ENCODE measurements at regions not wholly inside any gene's neighbourhood (a gene's known extent, or its start where the extent isn't known, plus 50 kb on each side); places are given as distances from the start of the nearest gene placed in this dataset.

GRCh38 chr11:134516529-134516928, 104.5 kb upstream of the B3GAT1 start:
- H3K27ac ChIP-seq (ENCODE audit: low read depth, low read length), result no peak overlapping the region

More at GRCh38 chr11:134516529-134516928, 104.5 kb upstream of the B3GAT1 start:
- CTCF ChIA-PET (ENCODE audit: partially characterized antibody), result interaction anchor here (1.0 to 1.7 kb wide), 3 partner anchors 17 to 46 kb away, joined by 3 to 4 read pairs (median 3); no protein-coding TSS in a partner anchor
- H3K4ac ChIP-seq (replicated peaks; ENCODE audit: insufficient read length, low read depth, low read length), result no peak overlapping the region
- no peak overlapping the region for H3K4me3 ChIP-seq (ENCODE audit: extremely low read depth in 1 of 4, insufficient read depth in 2 of 4, low read depth in 3 of 4, low read length in 4 of 4)
- no peak overlapping the region for H2BK20ac ChIP-seq (ENCODE audit: low read length)
- H3K56ac ChIP-seq (replicated peaks; ENCODE audit: insufficient read length, low read depth, low read length), result no peak overlapping the region
- H3K4me2 ChIP-seq (ENCODE audit: insufficient read depth in 1 of 2, low read depth in 2 of 2, low read length in 2 of 2), result no peak overlapping the region
- no peak overlapping the region for H3K9ac ChIP-seq (replicated peaks in 1 of 4; ENCODE audit: extremely low read depth in 1 of 4, low read depth in 3 of 4, low read length in 3 of 4)
- H3K9me3 ChIP-seq (ENCODE audit: insufficient read depth in 2 of 2, low read depth in 1 of 2, low read length in 1 of 2), result no peaks in the 10 kb centered on the region
- 88% methylated on average over 9 of the region's 9 CpGs; no CpG with 5 or more reads in 1 of the 2 experiments for WGBS, 2 experiments (ENCODE audit: extremely low coverage in 1 of 2, insufficient coverage in 1 of 2, insufficient read length in 1 of 2, insufficient replicate concordance in 2 of 2, low coverage in 1 of 2, low lambda C conversion rate in 2 of 2, missing lambda C conversion rate in 1 of 2)
- H3K18ac ChIP-seq (ENCODE audit: extremely low read depth, low read length), result no peak overlapping the region; the same call in 1 of the 2 replicates
- no peak overlapping the region for H4K5ac ChIP-seq (ENCODE audit: insufficient read length, low read depth, low read length)
- no peak overlapping the region for H2BK15ac ChIP-seq (ENCODE audit: low read length)
- DNase-seq (ENCODE audit: low read depth in 1 of 2, low spot score in 2 of 2), result no peak
- no peak overlapping the region for H4K8ac ChIP-seq (ENCODE audit: extremely low read depth, insufficient read depth, low read length)
- no peak overlapping the region for H2BK12ac ChIP-seq (ENCODE audit: low read depth, low read length)
- no peak for TF ChIP-seq CBX8 (IDR thresholded peaks at IDR 0.05; ENCODE audit: borderline replicate concordance, low read depth, low read length)
- TF ChIP-seq MAX (IDR thresholded peaks at IDR 0.05), result no peak
- no peak for TF ChIP-seq EZH2 (IDR thresholded peaks at IDR 0.05; ENCODE audit: low read depth, low read length, severe bottlenecking)
- TF ChIP-seq JUND (IDR thresholded peaks at IDR 0.05; ENCODE audit: low read length), result no peak
- no peak for TF ChIP-seq EP300 (IDR thresholded peaks at IDR 0.05; ENCODE audit: borderline replicate concordance in 1 of 2, low read depth in 2 of 2, low read length in 2 of 2)
- POLR2A ChIA-PET (ENCODE audit: partially characterized antibody), result no interaction called here
- no peak overlapping the region for H3K14ac ChIP-seq (ENCODE audit: insufficient read length)
- H3K4me1 ChIP-seq (replicated peaks in 1 of 4; ENCODE audit: control insufficient read depth in 3 of 4, insufficient read depth in 4 of 4, low read length in 3 of 4), result peaks cover 0 to 3% (median 0%) of the 10 kb centered on the region in 4 experiments; a peak in 2 of 7 replicates
- peaks cover 0 to 6% (median 0%) of the 10 kb centered on the region in 4 experiments; a peak in 2 of 7 replicates for H3K27me3 ChIP-seq (replicated peaks in 1 of 4; ENCODE audit: control insufficient read depth in 3 of 4, extremely low read depth in 1 of 4, insufficient read depth in 3 of 4, low read length in 3 of 4)
- H4K20me1 ChIP-seq (replicated peaks in 1 of 2; ENCODE audit: control insufficient read depth in 1 of 2, insufficient read depth in 2 of 2, low read length in 2 of 2), result peaks cover 0 to 1% of the 10 kb centered on the region in 2 experiments
- no peaks in the 10 kb centered on the region for H3K79me2 ChIP-seq (ENCODE audit: control insufficient read depth in 1 of 2, insufficient read depth in 2 of 2, low read length in 2 of 2)
- no peaks in the 10 kb centered on the region for H3K23me2 ChIP-seq (ENCODE audit: low read depth, low read length)
- no peaks in the 10 kb centered on the region for H3K36me3 ChIP-seq (ENCODE audit: control insufficient read depth in 2 of 4, insufficient read depth in 4 of 4, low read length in 3 of 4)
- no peak overlapping the region for H2AK5ac ChIP-seq (ENCODE audit: low read depth, low read length)
- no peaks in the 10 kb centered on the region for H3K79me1 ChIP-seq (ENCODE audit: low read depth, low read length)
- FAIRE-seq, result no peak
- H2AFZ ChIP-seq (ENCODE audit: low read length), result no peak overlapping the region
- no peak overlapping the region for H2BK5ac ChIP-seq (ENCODE audit: low read depth, low read length)
- H2BK120ac ChIP-seq (replicated peaks; ENCODE audit: low read depth, low read length), result no peak overlapping the region
- H4K91ac ChIP-seq (replicated peaks; ENCODE audit: insufficient read length, low read length), result no peak overlapping the region
- H3K23ac ChIP-seq (ENCODE audit: insufficient read length), result no peak overlapping the region
